Prostate gland (tissue), 2 donors: ENCODE measurements at regions not wholly inside any gene's neighbourhood (a gene's known extent, or its start where the extent isn't known, plus 50 kb on each side); places are given as distances from the start of the nearest gene placed in this dataset.

Source experiments
- POLR2A ChIP-seq: fragments of 450-650 bp; IDR thresholded peaks from one replicate; pipeline ENCODE4 v1.6.1; 2016; ENCODE audit warnings: antibody characterized with exemption, mild to moderate bottlenecking
- POLR2AphosphoS5 ChIP-seq: sonication (generic); formaldehyde crosslinking; IDR thresholded peaks from one replicate; pipeline ENCODE4 v1.6.1; 2017; ENCODE audit warnings: antibody characterized with exemption
- TF ChIP-seq, protein P1 (sequence below), 4 experiments: fragments of 200-600 bp in 2 of 4; fragments of 450-650 bp in 2 of 4; sonication (generic) in 2 of 4; IDR thresholded peaks; 1 replicate in 3 of 4; 2 replicates in 1 of 4; pipeline ENCODE4 v1.5.1; 2016 to 2019; ENCODE audit warnings: antibody characterized with exemption in 4 of 4, mild to moderate bottlenecking in 2 of 4, moderate library complexity in 2 of 4

DNA sequence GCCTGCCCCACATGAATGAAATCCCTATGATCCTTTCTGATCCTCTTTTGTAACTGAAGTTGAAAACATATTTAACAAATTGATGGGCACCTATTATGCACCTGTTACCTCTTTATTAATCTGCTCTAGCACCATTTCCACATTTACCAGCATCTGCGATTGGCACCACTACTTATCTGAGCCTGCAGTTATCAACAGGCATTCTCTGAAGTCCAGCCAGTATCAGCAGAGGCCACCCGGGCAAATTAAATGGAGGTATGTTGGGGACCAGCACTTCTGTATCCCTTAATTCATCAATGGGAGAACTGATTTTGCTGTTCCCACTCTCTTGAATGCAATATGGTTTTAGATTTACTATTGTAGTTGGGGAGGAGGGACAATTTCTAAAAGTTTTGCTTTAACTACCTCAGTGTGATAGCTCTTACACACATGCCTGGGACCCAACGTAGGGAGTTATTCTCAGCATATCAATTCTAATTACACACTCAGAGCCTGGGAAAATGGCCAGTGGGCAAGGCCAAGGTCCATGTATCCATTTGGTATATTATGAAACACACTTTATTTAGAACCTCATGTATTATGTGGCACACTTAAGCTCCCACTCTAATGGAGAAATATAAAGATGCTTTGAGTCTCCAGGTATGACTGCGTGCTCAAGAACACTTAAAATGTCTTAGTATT, 1927.1 kb upstream of the PCDH7 start:
- TF ChIP-seq, protein P1, sequence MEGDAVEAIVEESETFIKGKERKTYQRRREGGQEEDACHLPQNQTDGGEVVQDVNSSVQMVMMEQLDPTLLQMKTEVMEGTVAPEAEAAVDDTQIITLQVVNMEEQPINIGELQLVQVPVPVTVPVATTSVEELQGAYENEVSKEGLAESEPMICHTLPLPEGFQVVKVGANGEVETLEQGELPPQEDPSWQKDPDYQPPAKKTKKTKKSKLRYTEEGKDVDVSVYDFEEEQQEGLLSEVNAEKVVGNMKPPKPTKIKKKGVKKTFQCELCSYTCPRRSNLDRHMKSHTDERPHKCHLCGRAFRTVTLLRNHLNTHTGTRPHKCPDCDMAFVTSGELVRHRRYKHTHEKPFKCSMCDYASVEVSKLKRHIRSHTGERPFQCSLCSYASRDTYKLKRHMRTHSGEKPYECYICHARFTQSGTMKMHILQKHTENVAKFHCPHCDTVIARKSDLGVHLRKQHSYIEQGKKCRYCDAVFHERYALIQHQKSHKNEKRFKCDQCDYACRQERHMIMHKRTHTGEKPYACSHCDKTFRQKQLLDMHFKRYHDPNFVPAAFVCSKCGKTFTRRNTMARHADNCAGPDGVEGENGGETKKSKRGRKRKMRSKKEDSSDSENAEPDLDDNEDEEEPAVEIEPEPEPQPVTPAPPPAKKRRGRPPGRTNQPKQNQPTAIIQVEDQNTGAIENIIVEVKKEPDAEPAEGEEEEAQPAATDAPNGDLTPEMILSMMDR (IDR thresholded peaks at IDR 0.05) = no peak
- no peak for TF ChIP-seq POLR2A
- no peak for TF ChIP-seq POLR2AphosphoS5
